ENCODE measurements at regions not wholly inside any gene's neighbourhood (a gene's known extent, or its start where the extent isn't known, plus 50 kb on each side); places are given as distances from the start of the nearest gene placed in this dataset.
A peak's percentile ranks its signal among the peaks of the same experiment; 100 is the strongest.

DNA sequence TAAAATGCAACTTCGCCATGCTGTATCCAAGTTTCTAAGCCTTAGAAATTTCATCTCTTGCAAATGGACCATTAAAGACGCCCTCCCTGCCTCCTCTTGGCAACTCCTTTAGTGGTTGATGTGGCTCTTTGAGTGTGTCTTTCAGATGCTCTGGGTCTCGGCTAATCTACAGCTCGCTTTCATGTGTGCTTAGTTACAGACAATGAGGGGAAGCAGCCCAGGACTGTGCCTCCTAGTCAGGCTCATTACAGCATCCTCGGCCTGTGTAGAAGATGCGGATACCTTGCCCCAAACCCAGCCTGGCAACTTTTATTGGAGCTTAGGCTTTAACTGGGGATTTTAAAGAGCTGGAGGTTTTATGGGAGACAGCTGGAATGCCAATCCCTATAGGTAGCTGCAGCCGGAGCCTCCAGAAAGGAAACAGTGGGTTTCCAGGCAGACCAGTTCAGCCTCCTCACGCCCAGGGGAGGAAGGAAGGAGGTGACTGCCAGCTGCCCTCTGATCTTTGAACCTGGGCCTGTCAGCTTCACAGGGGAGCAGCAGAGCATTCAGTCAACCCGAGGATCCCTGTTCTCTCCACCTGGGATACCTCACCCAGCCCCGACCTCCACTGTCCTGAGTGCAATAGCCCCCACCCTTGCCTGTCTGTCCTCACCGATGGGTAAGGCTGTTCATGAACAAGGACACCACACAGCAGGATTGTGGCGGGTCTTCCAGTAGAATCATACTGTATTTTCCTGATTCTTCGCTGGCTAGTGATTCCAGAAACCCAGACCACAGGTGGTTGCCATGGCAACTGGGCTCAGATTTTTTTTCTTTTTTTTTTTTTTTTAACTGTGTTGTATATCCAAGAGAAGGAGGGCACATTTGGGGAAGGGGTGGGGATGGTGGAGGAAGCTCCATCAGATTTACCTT is 638.5 kb downstream of the MED13L start:
- Histone ChIP-seq H3K36me3 (ENCODE audit: insufficient read depth, insufficient read length, low read length) (no peaks in the 10 kb centered on the region), H3K9me3 (ENCODE audit: insufficient read depth, low read length) (no peaks in the 10 kb centered on the region), H3K27me3 (ENCODE audit: insufficient read depth, insufficient read length) (no peaks in the 10 kb centered on the region), H3K4me1 (ENCODE audit: insufficient read depth, insufficient read length) (no peaks in the 10 kb centered on the region), H3K9ac (ENCODE audit: insufficient read length, low read depth) (no peak overlapping the region), H3K4me3 (ENCODE audit: insufficient read length, low read depth) (no peak overlapping the region)
- DNase-seq (ENCODE audit: low read depth, low spot score): no peak
- no peak for TF ChIP-seq SUZ12 (IDR thresholded peaks at IDR 0.05; ENCODE audit: extremely low read depth, insufficient read depth, insufficient read length)
- no peak for TF ChIP-seq ZNF274 (IDR thresholded peaks at IDR 0.05; ENCODE audit: low read depth, low read length)
- TF ChIP-seq YY1 (IDR thresholded peaks at IDR 0.05; ENCODE audit: insufficient read depth, insufficient read length): no peak

DNA sequence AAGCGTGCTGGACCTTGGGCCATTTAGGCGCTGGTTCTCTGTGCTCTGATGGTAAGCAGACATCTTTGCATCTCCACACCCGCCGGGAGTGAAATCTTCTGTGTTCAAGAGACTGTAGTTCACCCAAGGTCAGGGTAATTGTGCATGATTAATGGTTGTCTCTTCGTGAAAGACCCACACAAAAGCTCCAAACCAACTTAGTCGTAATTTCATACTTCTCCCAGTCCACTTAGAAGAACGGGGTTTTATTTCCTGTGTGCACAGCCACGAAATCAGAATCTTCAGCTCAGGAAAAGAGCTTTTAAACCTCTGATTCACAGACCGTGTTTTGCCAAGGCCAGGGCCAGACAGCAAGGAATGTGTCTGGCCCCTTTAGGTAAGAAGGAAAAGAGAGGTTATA is 640.9 kb downstream of the MED13L start:
- no peaks in the 10 kb centered on the region for H3K27me3 ChIP-seq (ENCODE audit: insufficient read depth, insufficient read length)
- H3K36me3 ChIP-seq (ENCODE audit: insufficient read depth, insufficient read length, low read length): no peaks in the 10 kb centered on the region
- DNase-seq (ENCODE audit: low read depth, low spot score): no peak

DNA sequence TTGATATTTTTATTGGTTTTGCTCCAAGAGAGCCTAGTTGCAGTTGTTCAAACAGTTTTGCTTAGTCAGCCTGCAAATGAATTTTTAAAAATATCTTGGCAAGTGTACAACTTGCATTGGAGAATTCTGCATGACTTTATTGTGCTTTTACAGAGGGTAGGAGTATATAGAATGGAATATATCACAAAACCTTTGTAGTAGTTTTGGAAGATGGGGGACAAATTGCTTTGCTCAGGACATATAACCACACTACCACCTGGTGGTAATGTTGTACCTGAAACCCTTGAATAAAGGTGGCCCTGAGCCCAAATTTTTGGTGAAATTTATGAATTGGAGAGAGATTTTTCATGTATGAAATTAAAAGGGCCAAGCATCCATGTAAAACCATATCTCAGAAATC is 645.2 kb downstream of the MED13L start:
- Histone ChIP-seq H3K9me3 (ENCODE audit: insufficient read depth, low read length) (peaks cover 14% of the 10 kb centered on the region), H3K4me1 (ENCODE audit: insufficient read depth, insufficient read length) (no peaks in the 10 kb centered on the region), H3K4me3 (ENCODE audit: insufficient read length, low read depth) (no peak overlapping the region), H3K27me3 (ENCODE audit: insufficient read depth, insufficient read length) (no peaks in the 10 kb centered on the region), H3K9ac (ENCODE audit: insufficient read length, low read depth) (no peak overlapping the region), H3K36me3 (ENCODE audit: insufficient read depth, insufficient read length, low read length) (no peaks in the 10 kb centered on the region)
- DNase-seq (ENCODE audit: low read depth, low spot score): no peak
- TF ChIP-seq ZNF274 (IDR thresholded peaks at IDR 0.05; ENCODE audit: low read depth, low read length) (no peak), YY1 (IDR thresholded peaks at IDR 0.05; ENCODE audit: insufficient read depth, insufficient read length) (no peak), SUZ12 (IDR thresholded peaks at IDR 0.05; ENCODE audit: extremely low read depth, insufficient read depth, insufficient read length) (no peak)

More for the DNA sequence above, 640.9 kb downstream of the MED13L start:
- no peaks in the 10 kb centered on the region for H3K4me1 ChIP-seq (ENCODE audit: insufficient read depth, insufficient read length)
- no peak overlapping the region for H3K4me3 ChIP-seq (ENCODE audit: insufficient read length, low read depth)
- H3K9ac ChIP-seq (ENCODE audit: insufficient read length, low read depth): no peak overlapping the region
- no peaks in the 10 kb centered on the region for H3K9me3 ChIP-seq (ENCODE audit: insufficient read depth, low read length)
- TF ChIP-seq SUZ12 (IDR thresholded peaks at IDR 0.05; ENCODE audit: extremely low read depth, insufficient read depth, insufficient read length) (no peak), ZNF274 (IDR thresholded peaks at IDR 0.05; ENCODE audit: low read depth, low read length) (no peak), YY1 (IDR thresholded peaks at IDR 0.05; ENCODE audit: insufficient read depth, insufficient read length) (no peak)

DNA sequence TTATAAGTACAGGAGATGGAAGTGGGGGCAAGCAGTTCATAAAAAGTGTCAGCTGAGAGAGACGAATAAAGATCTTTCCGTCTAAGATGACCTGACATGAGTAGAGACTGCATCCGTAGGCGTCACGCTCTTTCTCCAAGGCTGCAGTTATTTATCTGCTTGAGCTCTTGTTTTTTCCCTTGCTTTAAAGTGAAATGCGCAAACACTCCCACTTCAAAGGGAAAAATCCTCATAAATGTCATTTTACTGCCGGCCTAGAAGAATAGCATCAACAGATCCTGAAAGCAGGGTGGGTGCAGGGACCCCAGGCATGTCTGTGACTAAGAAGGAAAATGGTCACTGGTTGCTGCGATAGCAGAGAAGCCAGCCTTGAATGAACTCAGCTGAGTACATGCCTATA is 647.4 kb downstream of the MED13L start:
- H3K27me3 ChIP-seq (ENCODE audit: insufficient read depth, insufficient read length): no peaks in the 10 kb centered on the region
- H3K9me3 ChIP-seq (ENCODE audit: insufficient read depth, low read length): peaks cover 17% of the 10 kb centered on the region
- no peaks in the 10 kb centered on the region for H3K4me1 ChIP-seq (ENCODE audit: insufficient read depth, insufficient read length)
- no peaks in the 10 kb centered on the region for H3K36me3 ChIP-seq (ENCODE audit: insufficient read depth, insufficient read length, low read length)
- no peak for TF ChIP-seq YY1 (IDR thresholded peaks at IDR 0.05; ENCODE audit: insufficient read depth, insufficient read length)
- no peak for TF ChIP-seq SUZ12 (IDR thresholded peaks at IDR 0.05; ENCODE audit: extremely low read depth, insufficient read depth, insufficient read length)
- TF ChIP-seq ZNF274 (IDR thresholded peaks at IDR 0.05; ENCODE audit: low read depth, low read length): no peak
- H3K4me3 ChIP-seq (ENCODE audit: insufficient read length, low read depth): no peak overlapping the region
- no peak for DNase-seq (ENCODE audit: low read depth, low spot score)
- no peak overlapping the region for H3K9ac ChIP-seq (ENCODE audit: insufficient read length, low read depth)

DNA sequence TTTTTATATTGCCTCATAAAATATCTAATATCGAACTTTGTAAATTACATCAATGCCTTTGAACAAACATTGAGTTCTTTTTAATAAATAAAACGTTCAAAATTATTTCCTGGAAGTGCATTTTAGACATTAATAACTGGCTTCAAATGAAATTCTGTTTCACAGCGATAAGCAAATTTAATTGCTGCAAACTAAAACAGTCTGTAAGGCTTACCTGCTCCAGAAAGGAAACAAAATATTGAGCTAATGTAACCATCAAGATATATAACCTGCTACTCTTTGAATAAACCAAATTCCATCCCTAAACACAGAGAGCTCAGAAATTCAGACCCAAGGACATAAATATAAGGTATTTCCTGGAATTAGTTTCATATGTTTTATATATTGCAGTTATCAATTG is 651.3 kb downstream of the MED13L start:
- no peaks in the 10 kb centered on the region for H3K27me3 ChIP-seq (ENCODE audit: insufficient read depth, insufficient read length)
- DNase-seq (ENCODE audit: low read depth, low spot score): no peak
- H3K9ac ChIP-seq (ENCODE audit: insufficient read length, low read depth): no peak overlapping the region
- no peak overlapping the region for H3K4me3 ChIP-seq (ENCODE audit: insufficient read length, low read depth)
- no peaks in the 10 kb centered on the region for H3K36me3 ChIP-seq (ENCODE audit: insufficient read depth, insufficient read length, low read length)
- peaks cover 4% of the 10 kb centered on the region for H3K4me1 ChIP-seq (ENCODE audit: insufficient read depth, insufficient read length)
- TF ChIP-seq YY1 (IDR thresholded peaks at IDR 0.05; ENCODE audit: insufficient read depth, insufficient read length) (no peak), SUZ12 (IDR thresholded peaks at IDR 0.05; ENCODE audit: extremely low read depth, insufficient read depth, insufficient read length) (no peak), ZNF274 (IDR thresholded peaks at IDR 0.05; ENCODE audit: low read depth, low read length) (no peak)
- peaks cover 19% of the 10 kb centered on the region for H3K9me3 ChIP-seq (ENCODE audit: insufficient read depth, low read length)

DNA sequence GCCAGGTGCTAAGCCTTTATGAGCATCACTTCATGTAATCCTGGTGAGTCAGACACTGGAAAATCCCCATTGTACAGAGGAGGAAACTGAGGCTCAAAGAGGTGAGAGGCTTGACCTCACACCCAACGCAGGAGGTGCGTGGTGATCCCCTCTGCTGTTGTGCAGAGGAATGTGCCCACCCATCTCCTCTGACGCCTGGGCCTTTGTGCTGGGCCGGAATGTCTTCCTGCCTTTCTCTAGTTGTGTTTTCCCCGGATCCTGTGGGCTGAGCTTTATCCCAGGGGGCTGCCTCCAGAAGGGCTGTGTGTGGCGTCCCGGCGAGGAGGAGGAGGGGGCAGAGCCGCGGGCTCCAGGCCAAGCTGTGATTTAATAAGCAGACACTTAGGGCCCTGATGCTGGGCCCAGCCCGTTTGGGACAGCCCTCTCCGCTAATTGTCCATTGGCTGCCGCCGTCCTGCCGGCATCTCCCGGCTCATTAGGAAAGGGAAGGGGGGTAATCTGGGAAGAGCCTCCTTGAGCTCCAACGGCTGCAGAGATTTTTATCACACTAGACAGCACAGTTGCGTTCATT is 653.6 kb downstream of the MED13L start:
- peaks cover 13% of the 10 kb centered on the region; the same call in 1 of the 2 replicates for H3K9me3 ChIP-seq (ENCODE audit: insufficient read depth, low read length)
- H3K4me3 ChIP-seq (ENCODE audit: insufficient read length, low read depth): no peak overlapping the region
- no peaks in the 10 kb centered on the region for H3K36me3 ChIP-seq (ENCODE audit: insufficient read depth, insufficient read length, low read length)
- TF ChIP-seq ZNF274 (IDR thresholded peaks at IDR 0.05; ENCODE audit: low read depth, low read length) (no peak), YY1 (IDR thresholded peaks at IDR 0.05; ENCODE audit: insufficient read depth, insufficient read length) (no peak)
- DNase-seq (ENCODE audit: low read depth, low spot score): peak; percentile 30
- H3K27me3 ChIP-seq (ENCODE audit: insufficient read depth, insufficient read length): no peaks in the 10 kb centered on the region
- peaks cover 9% of the 10 kb centered on the region for H3K4me1 ChIP-seq (ENCODE audit: insufficient read depth, insufficient read length)
- no peak overlapping the region for H3K9ac ChIP-seq (ENCODE audit: insufficient read length, low read depth)

DNA sequence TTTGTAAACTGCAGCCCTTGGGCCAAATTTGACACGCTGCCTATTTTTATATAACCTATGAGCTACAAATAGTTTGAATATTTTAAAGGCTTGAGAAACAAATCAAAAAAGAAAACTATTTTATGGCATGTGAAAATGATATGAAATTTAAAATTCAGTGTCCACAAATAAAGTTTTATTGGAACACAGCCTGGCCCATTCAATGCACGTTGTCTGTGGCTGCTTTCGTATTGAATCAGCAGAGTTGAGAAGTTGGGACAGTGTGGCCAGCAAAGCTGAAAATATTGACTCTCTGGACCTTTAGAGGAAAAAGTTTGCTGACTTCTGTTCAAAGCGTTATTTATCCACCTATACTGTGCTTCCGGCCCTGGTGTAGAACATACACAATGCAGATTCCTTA is 654.2 kb downstream of the MED13L start:
- no peak for DNase-seq (ENCODE audit: low read depth, low spot score)
- TF ChIP-seq YY1 (IDR thresholded peaks at IDR 0.05; ENCODE audit: insufficient read depth, insufficient read length): no peak
- H3K9ac ChIP-seq (ENCODE audit: insufficient read length, low read depth): no peak overlapping the region
- peaks cover 9% of the 10 kb centered on the region for H3K4me1 ChIP-seq (ENCODE audit: insufficient read depth, insufficient read length)
- peaks cover 14% of the 10 kb centered on the region; the same call in 1 of the 2 replicates for H3K9me3 ChIP-seq (ENCODE audit: insufficient read depth, low read length)
- no peaks in the 10 kb centered on the region for H3K27me3 ChIP-seq (ENCODE audit: insufficient read depth, insufficient read length)
- no peak overlapping the region for H3K4me3 ChIP-seq (ENCODE audit: insufficient read length, low read depth)
- no peaks in the 10 kb centered on the region for H3K36me3 ChIP-seq (ENCODE audit: insufficient read depth, insufficient read length, low read length)

Measured in NT2/D1 (cell line).